WTC11 (cell line): ENCODE measurements at regions not wholly inside any gene's neighbourhood (a gene's known extent, or its start where the extent isn't known, plus 50 kb on each side); places are given as distances from the start of the nearest gene placed in this dataset.

Source experiments
- ATAC-seq: fragments of 200-7000 bp; cut with Tn5 transposase; 2 replicates; pipeline ENCODE4 v1.10.0; 2021; ENCODE audit warnings: mild to moderate bottlenecking, moderate library complexity
- CTCF ChIA-PET: fragments of 300-600 bp; sonication (Branson Sonifier 250); formaldehyde crosslinking; loops from one replicate; lab custom pipeline; 2021; ENCODE audit warnings: antibody characterized with exemption; lab: Charles Lee
- POLR2A ChIA-PET: fragments of 350-600 bp; sonication (Branson Sonifier 250); formaldehyde crosslinking; loops from one replicate; lab custom pipeline; 2021; ENCODE audit warnings: antibody characterized with exemption; lab: Charles Lee
- DNase-seq: peaks from one replicate; pipeline ENCODE4 v3.0.0; 2021; ENCODE audit warnings: low spot score
- H3K27ac Mint-ChIP-seq: 2 replicates; pipeline ENCODE4 v1.8.0; 2021; ENCODE audit warnings: mixed read lengths
- H3K27me3 Mint-ChIP-seq: 2 replicates; pipeline ENCODE4 v1.8.0; 2021; ENCODE audit warnings: low read depth, mild to moderate bottlenecking, moderate library complexity, mixed read lengths
- H3K36me3 Mint-ChIP-seq: 2 replicates; pipeline ENCODE4 v1.8.0; 2021; ENCODE audit warnings: mixed read lengths
- H3K4me1 Mint-ChIP-seq: 2 replicates; pipeline ENCODE4 v1.8.0; 2022; ENCODE audit warnings: mixed read lengths
- H3K4me3 Mint-ChIP-seq: 2 replicates; pipeline ENCODE4 v1.8.0; 2021; ENCODE audit warnings: mild to moderate bottlenecking, moderate library complexity, mixed read lengths
- H3K9me3 Mint-ChIP-seq: 2 replicates; pipeline ENCODE4 v1.8.0; 2021; ENCODE audit warnings: mixed read lengths
- AR ChIP-seq: fragments of 250-450 bp; sonication (Bioruptor Pico); IDR thresholded peaks from 2 replicates; pipeline ENCODE4 v1.9.0; 2021; ENCODE audit warnings: mild to moderate bottlenecking
- GRHL2 ChIP-seq: fragments of 250-450 bp; sonication (Bioruptor Pico); IDR thresholded peaks from 2 replicates; pipeline ENCODE4 v1.8.0; 2022; ENCODE audit warnings: mild to moderate bottlenecking, moderate library complexity; ENCODE audit not compliant: insufficient replicate concordance, severe bottlenecking
- GTF2I ChIP-seq: fragments of 250-450 bp; sonication (Bioruptor Pico); conservative IDR thresholded peaks from 2 replicates; pipeline ENCODE4 v1.4.0; 2021; ENCODE audit warnings: mild to moderate bottlenecking
- JUN ChIP-seq: sonication (generic); formaldehyde crosslinking; IDR thresholded peaks from 2 replicates; pipeline ENCODE4 v1.8.0; 2023; ENCODE audit warnings: mild to moderate bottlenecking, missing genetic modification reagents
- NFYB ChIP-seq: sonication (generic); formaldehyde crosslinking; conservative IDR thresholded peaks from 2 replicates; pipeline ENCODE4 v1.8.0; 2022; ENCODE audit warnings: low read depth, missing genetic modification reagents
- TEAD1 ChIP-seq: sonication (generic); formaldehyde crosslinking; IDR thresholded peaks from 2 replicates; pipeline ENCODE4 v1.8.0; 2022; ENCODE audit warnings: mild to moderate bottlenecking, missing genetic modification reagents
- TEAD4 ChIP-seq: sonication (generic); formaldehyde crosslinking; IDR thresholded peaks from 2 replicates; pipeline ENCODE4 v1.8.0; 2022; ENCODE audit warnings: mild to moderate bottlenecking, missing genetic modification reagents
- ZNF121 ChIP-seq: sonication (generic); formaldehyde crosslinking; IDR thresholded peaks from 2 replicates; pipeline ENCODE4 v1.8.0; 2023; ENCODE audit warnings: missing genetic modification reagents
- ZNF532 ChIP-seq: fragments of 250-450 bp; sonication (Bioruptor Pico); IDR thresholded peaks from 2 replicates; pipeline ENCODE4 v1.9.0; 2021; ENCODE audit warnings: mild to moderate bottlenecking, borderline replicate concordance
- TF ChIP-seq, protein P1 (sequence below): sonication (generic); formaldehyde crosslinking; IDR thresholded peaks from 2 replicates; pipeline ENCODE4 v1.8.1; 2023; ENCODE audit warnings: mild to moderate bottlenecking, missing genetic modification reagents, borderline replicate concordance

- H3K27me3 Mint-ChIP-seq = peaks cover 6% of the 10 kb centered on the region
- peaks cover under 1% of the 10 kb centered on the region; the same call in 1 of the 2 replicates for H3K9me3 Mint-ChIP-seq
- no peak overlapping the region for H3K4me3 Mint-ChIP-seq
- TF ChIP-seq GRHL2 (CRISPR knock-in tag) (no peak), TEAD1 (CRISPR knock-in tag) (no peak), GTF2I (CRISPR knock-in tag) (no peak)
- H3K27ac Mint-ChIP-seq = no peak overlapping the region
- DNase-seq = no peak
- H3K4me1 Mint-ChIP-seq = peaks cover 23% of the 10 kb centered on the region
- H3K36me3 Mint-ChIP-seq = no peaks in the 10 kb centered on the region
- ATAC-seq = no peak
- ChIA-PET POLR2A (no interaction called here), CTCF (no interaction called here)
These were observed 145.8 kb downstream of the KCNRG start for GRCh38 chr13:50161052-50161451.

GRCh38 chr13:50162001-50162400 is 146.8 kb downstream of the KCNRG start:
- no peak overlapping the region for H3K27ac Mint-ChIP-seq
- H3K4me3 Mint-ChIP-seq = no peak overlapping the region
- peaks cover 18% of the 10 kb centered on the region for H3K4me1 Mint-ChIP-seq
- POLR2A ChIA-PET = interaction anchor here (0.6 kb wide), 1 partner anchor 368 kb away, joined by 3 read pairs; no protein-coding TSS in a partner anchor
- no peak for ATAC-seq
- peaks cover 3% of the 10 kb centered on the region; the same call in 1 of the 2 replicates for H3K9me3 Mint-ChIP-seq
- TF ChIP-seq JUN (CRISPR knock-in tag) = no peak
- H3K27me3 Mint-ChIP-seq = peaks cover 6% of the 10 kb centered on the region
- no peak for DNase-seq
- CTCF ChIA-PET = interaction anchor here (1.1 to 1.6 kb wide), 3 partner anchors 27 to 639 kb away, joined by 3 to 6 read pairs (median 4); no protein-coding TSS in a partner anchor
- no peaks in the 10 kb centered on the region for H3K36me3 Mint-ChIP-seq

DNA sequence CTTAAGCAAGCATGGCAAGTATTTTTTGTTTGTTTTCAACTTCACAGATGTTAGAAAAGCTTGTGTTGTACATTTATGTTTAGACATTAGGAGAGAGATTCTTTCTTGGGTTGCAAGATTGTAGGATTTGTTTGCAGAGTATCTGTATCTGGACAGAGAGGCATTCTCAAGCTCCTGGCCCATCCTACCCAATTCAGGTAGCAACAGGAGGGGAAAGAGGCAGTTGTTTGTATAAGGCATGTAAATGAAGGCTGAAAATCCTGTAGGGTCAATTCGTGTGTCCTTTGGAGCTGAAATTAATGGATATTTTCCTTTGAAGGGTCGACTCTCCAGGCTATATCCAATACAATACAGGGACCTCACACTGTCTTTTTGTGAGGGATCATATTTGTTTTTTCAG is 147.3 kb downstream of the KCNRG start:
- Mint-ChIP-seq H3K27me3 (peaks cover 6% of the 10 kb centered on the region), H3K36me3 (no peaks in the 10 kb centered on the region), H3K4me3 (no peak overlapping the region), H3K27ac (no peak overlapping the region), H3K4me1 (peaks cover 18% of the 10 kb centered on the region), H3K9me3 (peaks cover 3% of the 10 kb centered on the region; the same call in 1 of the 2 replicates)
- ChIA-PET CTCF (interaction anchor here (1.1 to 1.6 kb wide), 3 partner anchors 27 to 638 kb away, joined by 3 to 6 read pairs (median 4); no protein-coding TSS in a partner anchor), POLR2A (interaction anchor here (0.6 kb wide), 1 partner anchor 369 kb away, joined by 3 read pairs; no protein-coding TSS in a partner anchor)
- no peak for DNase-seq
- TF ChIP-seq ZNF121 = no peak
- TF ChIP-seq NFYB (CRISPR knock-in tag) = no peak
- TF ChIP-seq ZNF532 (CRISPR knock-in tag) = no peak
- TF ChIP-seq TEAD4 (CRISPR knock-in tag) = no peak
- TF ChIP-seq, protein P1, sequence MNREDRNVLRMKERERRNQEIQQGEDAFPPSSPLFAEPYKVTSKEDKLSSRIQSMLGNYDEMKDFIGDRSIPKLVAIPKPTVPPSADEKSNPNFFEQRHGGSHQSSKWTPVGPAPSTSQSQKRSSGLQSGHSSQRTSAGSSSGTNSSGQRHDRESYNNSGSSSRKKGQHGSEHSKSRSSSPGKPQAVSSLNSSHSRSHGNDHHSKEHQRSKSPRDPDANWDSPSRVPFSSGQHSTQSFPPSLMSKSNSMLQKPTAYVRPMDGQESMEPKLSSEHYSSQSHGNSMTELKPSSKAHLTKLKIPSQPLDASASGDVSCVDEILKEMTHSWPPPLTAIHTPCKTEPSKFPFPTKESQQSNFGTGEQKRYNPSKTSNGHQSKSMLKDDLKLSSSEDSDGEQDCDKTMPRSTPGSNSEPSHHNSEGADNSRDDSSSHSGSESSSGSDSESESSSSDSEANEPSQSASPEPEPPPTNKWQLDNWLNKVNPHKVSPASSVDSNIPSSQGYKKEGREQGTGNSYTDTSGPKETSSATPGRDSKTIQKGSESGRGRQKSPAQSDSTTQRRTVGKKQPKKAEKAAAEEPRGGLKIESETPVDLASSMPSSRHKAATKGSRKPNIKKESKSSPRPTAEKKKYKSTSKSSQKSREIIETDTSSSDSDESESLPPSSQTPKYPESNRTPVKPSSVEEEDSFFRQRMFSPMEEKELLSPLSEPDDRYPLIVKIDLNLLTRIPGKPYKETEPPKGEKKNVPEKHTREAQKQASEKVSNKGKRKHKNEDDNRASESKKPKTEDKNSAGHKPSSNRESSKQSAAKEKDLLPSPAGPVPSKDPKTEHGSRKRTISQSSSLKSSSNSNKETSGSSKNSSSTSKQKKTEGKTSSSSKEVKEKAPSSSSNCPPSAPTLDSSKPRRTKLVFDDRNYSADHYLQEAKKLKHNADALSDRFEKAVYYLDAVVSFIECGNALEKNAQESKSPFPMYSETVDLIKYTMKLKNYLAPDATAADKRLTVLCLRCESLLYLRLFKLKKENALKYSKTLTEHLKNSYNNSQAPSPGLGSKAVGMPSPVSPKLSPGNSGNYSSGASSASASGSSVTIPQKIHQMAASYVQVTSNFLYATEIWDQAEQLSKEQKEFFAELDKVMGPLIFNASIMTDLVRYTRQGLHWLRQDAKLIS (CRISPR knock-in tag) = no peak
- TF ChIP-seq AR = no peak
- TF ChIP-seq JUN (CRISPR knock-in tag) = no peak
- peak; percentile 90 for ATAC-seq
